T1000 (cell line): ENCODE measurements at regions not wholly inside any gene's neighbourhood (a gene's known extent, or its start where the extent isn't known, plus 50 kb on each side); places are given as distances from the start of the nearest gene placed in this dataset.

Source experiments
- DNase-seq: peaks from one replicate; lab custom pipeline; 2025; ENCODE audit warnings: mixed read lengths; lab: John Stamatoyannopoulos, UW

GRCh38 chr5:144831650-144832049, 661.0 kb downstream of the KCTD16 start:
- DNase-seq: no peak

GRCh38 chr5:144822503-144822902, 651.8 kb downstream of the KCTD16 start:
- DNase-seq: no peak

GRCh38 chr5:144820278-144820677, 649.6 kb downstream of the KCTD16 start:
- no peak for DNase-seq

- no peak for DNase-seq
These were observed 644.5 kb downstream of the KCTD16 start for GRCh38 chr5:144815131-144815530.

GRCh38 chr5:144812763-144813162, 642.1 kb downstream of the KCTD16 start:
- DNase-seq: peak; percentile 9

GRCh38 chr5:144800169-144800568, 629.5 kb downstream of the KCTD16 start:
- no peak for DNase-seq

- no peak for DNase-seq
These were observed 627.9 kb downstream of the KCTD16 start for GRCh38 chr5:144798595-144798994.

GRCh38 chr5:144794922-144795321, 624.2 kb downstream of the KCTD16 start:
- DNase-seq: no peak

GRCh38 chr5:144788556-144788955, 617.9 kb downstream of the KCTD16 start:
- DNase-seq: no peak

GRCh38 chr5:144788046-144788445, 617.4 kb downstream of the KCTD16 start:
- no peak for DNase-seq

- no peak for DNase-seq
These were observed 608.7 kb downstream of the KCTD16 start for GRCh38 chr5:144779368-144779767.

- DNase-seq: no peak
These were observed 607.9 kb downstream of the KCTD16 start for GRCh38 chr5:144778561-144778960.

GRCh38 chr5:144774197-144774596, 603.5 kb downstream of the KCTD16 start:
- DNase-seq: no peak

GRCh38 chr5:144773628-144774027, 603.0 kb downstream of the KCTD16 start:
- DNase-seq: no peak

- DNase-seq: no peak
These were observed 601.1 kb downstream of the KCTD16 start for GRCh38 chr5:144771802-144772201.

- no peak for DNase-seq
These were observed 571.7 kb downstream of the KCTD16 start for GRCh38 chr5:144742361-144742760.

- no peak for DNase-seq
These were observed 561.1 kb downstream of the KCTD16 start for GRCh38 chr5:144731786-144732185.

GRCh38 chr5:144712090-144712489, 541.4 kb downstream of the KCTD16 start:
- no peak for DNase-seq

- DNase-seq: no peak
These were observed 540.5 kb downstream of the KCTD16 start for GRCh38 chr5:144711172-144711571.

- DNase-seq: no peak
These were observed 540.0 kb downstream of the KCTD16 start for GRCh38 chr5:144710637-144711036.

- DNase-seq: no peak
These were observed 533.1 kb downstream of the KCTD16 start for GRCh38 chr5:144703776-144704175.

- DNase-seq: no peak
These were observed 527.8 kb downstream of the KCTD16 start for GRCh38 chr5:144698484-144698883.

GRCh38 chr5:144697847-144698262, 527.2 kb downstream of the KCTD16 start:
- DNase-seq: peak; percentile 48

- DNase-seq: no peak
These were observed 521.3 kb downstream of the KCTD16 start for GRCh38 chr5:144691936-144692335.

GRCh38 chr5:144684899-144685298, 514.2 kb downstream of the KCTD16 start:
- no peak for DNase-seq
